ENCODE measurements at regions not wholly inside any gene's neighbourhood (a gene's known extent, or its start where the extent isn't known, plus 50 kb on each side); places are given as distances from the start of the nearest gene placed in this dataset.

DNA sequence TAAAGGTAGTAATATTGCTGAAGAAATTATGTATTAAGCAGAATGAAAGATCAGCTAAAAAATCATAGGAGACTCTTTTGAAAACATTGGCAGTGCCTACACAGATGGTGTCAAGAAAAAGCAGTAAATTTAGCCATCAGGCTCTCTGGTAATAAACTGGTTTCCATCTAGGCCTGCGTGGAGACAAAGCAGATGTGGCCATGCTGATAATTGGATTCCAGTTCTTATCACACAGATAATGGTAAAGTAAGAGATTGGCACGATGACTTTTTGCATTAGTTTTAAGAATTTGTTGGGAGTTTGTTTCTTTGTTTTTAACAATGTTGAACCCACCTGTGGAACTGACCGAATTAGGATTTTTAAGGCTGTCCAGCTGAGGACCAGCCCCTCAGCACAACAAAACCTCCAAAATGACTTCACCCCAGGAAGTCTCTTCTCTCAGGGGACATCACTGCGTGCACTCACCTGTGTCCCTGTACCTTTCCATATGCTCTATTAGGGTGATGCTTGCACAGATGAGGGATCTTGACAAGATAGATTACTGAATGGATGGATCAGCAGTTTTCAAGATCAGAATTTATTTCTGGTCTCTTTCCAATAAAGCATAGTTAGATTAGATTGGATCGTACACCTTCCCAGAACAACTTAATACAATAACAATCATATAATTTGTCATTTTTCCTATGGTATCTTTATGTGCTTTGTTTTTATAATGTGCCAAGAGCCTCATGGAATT is 69.1 kb upstream of the DNAJC10 start:
- no peak for TF ChIP-seq RAD21 (IDR thresholded peaks at IDR 0.05; ENCODE audit: insufficient read depth, low read depth, low read length)
- TF ChIP-seq, protein P1, sequence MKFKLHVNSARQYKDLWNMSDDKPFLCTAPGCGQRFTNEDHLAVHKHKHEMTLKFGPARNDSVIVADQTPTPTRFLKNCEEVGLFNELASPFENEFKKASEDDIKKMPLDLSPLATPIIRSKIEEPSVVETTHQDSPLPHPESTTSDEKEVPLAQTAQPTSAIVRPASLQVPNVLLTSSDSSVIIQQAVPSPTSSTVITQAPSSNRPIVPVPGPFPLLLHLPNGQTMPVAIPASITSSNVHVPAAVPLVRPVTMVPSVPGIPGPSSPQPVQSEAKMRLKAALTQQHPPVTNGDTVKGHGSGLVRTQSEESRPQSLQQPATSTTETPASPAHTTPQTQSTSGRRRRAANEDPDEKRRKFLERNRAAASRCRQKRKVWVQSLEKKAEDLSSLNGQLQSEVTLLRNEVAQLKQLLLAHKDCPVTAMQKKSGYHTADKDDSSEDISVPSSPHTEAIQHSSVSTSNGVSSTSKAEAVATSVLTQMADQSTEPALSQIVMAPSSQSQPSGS (IDR thresholded peaks at IDR 0.05; ENCODE audit: low read length) = no peak
- TF ChIP-seq, protein P2, sequence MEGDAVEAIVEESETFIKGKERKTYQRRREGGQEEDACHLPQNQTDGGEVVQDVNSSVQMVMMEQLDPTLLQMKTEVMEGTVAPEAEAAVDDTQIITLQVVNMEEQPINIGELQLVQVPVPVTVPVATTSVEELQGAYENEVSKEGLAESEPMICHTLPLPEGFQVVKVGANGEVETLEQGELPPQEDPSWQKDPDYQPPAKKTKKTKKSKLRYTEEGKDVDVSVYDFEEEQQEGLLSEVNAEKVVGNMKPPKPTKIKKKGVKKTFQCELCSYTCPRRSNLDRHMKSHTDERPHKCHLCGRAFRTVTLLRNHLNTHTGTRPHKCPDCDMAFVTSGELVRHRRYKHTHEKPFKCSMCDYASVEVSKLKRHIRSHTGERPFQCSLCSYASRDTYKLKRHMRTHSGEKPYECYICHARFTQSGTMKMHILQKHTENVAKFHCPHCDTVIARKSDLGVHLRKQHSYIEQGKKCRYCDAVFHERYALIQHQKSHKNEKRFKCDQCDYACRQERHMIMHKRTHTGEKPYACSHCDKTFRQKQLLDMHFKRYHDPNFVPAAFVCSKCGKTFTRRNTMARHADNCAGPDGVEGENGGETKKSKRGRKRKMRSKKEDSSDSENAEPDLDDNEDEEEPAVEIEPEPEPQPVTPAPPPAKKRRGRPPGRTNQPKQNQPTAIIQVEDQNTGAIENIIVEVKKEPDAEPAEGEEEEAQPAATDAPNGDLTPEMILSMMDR (IDR thresholded peaks at IDR 0.05 in 2 of 3, conservative IDR thresholded peaks at IDR 0.05 in 1 of 3; ENCODE audit: control insufficient read depth in 2 of 3, extremely low read depth in 1 of 3, insufficient read depth in 1 of 3, low read depth in 3 of 3, low read length in 3 of 3) = no peak
- no peak for TF ChIP-seq TBL1XR1 (IDR thresholded peaks at IDR 0.05; ENCODE audit: low read depth, low read length)
- no peak for TF ChIP-seq EP300 (IDR thresholded peaks at IDR 0.05; ENCODE audit: borderline replicate concordance in 1 of 2, control insufficient read depth in 1 of 2, low read depth in 2 of 2, low read length in 2 of 2)

Measured in GM12878 (cell line).